Effector memory CD4-positive, alpha-beta T cell (primary cell): ENCODE measurements at regions not wholly inside any gene's neighbourhood (a gene's known extent, or its start where the extent isn't known, plus 50 kb on each side); places are given as distances from the start of the nearest gene placed in this dataset.

ENCODE experiments used
- DNase-seq, 3 donors: peaks; one replicate each; pipeline ENCODE4 v3.0.0-alpha.2; 2020
- H3K27ac ChIP-seq: 2 replicates; pipeline ENCODE4 v1.7.0; 2013; ENCODE audit warnings: mild to moderate bottlenecking, low read length, moderate library complexity; ENCODE audit not compliant: insufficient read depth, poor library complexity, severe bottlenecking
- H3K27me3 ChIP-seq: replicated peaks from 2 replicates; pipeline ENCODE4 v1.7.0; 2013; ENCODE audit warnings: mild to moderate bottlenecking, low read length; ENCODE audit not compliant: insufficient read depth, control insufficient read depth, poor library complexity, severe bottlenecking
- H3K36me3 ChIP-seq: 2 replicates; pipeline ENCODE4 v1.7.0; 2013; ENCODE audit warnings: mild to moderate bottlenecking, low read length, moderate library complexity; ENCODE audit not compliant: control insufficient read depth, insufficient read depth
- H3K4me1 ChIP-seq: 2 replicates; pipeline ENCODE4 v1.7.0; 2013; ENCODE audit warnings: low read length, mild to moderate bottlenecking; ENCODE audit not compliant: control insufficient read depth, insufficient read depth, poor library complexity, severe bottlenecking
- H3K4me3 ChIP-seq: 2 replicates; pipeline ENCODE4 v1.7.0; 2013; ENCODE audit warnings: low read length, low read depth, mild to moderate bottlenecking; ENCODE audit not compliant: insufficient read depth, poor library complexity, severe bottlenecking
- H3K9me3 ChIP-seq: 2 replicates; pipeline ENCODE4 v1.7.0; 2013; ENCODE audit warnings: mild to moderate bottlenecking, low read length, moderate library complexity; ENCODE audit not compliant: control insufficient read depth

DNA sequence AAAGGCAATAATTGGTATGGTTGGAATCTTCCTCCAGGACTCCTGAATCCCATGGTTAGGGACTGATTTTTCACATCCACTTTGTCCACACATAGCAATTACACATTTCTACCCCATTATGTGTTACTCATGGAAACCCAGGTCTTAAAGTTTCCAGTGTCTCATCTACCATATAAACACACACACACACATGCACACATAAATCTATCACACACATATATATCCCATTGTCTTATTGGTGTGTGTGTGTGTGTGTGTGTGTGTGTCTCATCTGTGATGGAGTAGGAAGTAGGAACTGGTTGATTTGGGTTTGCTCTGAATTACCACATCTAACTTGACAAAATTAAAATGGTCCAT is 525.4 kb downstream of the FUT8 start:
- Histone ChIP-seq H3K9me3 (no peaks in the 10 kb centered on the region), H3K4me3 (no peak overlapping the region), H3K27me3 (no peaks in the 10 kb centered on the region), H3K27ac (no peak overlapping the region), H3K4me1 (peaks cover 10% of the 10 kb centered on the region), H3K36me3 (no peaks in the 10 kb centered on the region)
- no peak for DNase-seq

DNA sequence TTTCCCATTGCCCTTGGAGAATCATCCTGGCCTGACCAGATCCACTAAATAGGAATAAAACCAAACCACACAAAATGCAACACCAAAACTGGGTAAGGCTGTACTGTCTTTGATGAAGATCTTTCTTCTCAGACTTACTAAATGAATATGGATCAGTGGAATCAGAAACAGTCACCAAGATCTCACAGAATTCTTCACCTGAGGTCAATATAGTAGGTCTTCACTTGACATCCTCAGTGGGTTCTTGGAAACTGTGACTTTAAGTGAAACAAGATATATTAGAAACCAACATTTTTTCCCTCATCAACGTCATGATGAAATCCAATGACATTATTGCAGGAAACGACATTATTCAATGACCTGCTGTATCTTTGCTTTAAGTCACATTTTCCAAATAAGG is 526.2 kb downstream of the FUT8 start:
- peaks cover 10% of the 10 kb centered on the region for H3K4me1 ChIP-seq
- DNase-seq, result no peak
- no peak overlapping the region for H3K4me3 ChIP-seq
- H3K36me3 ChIP-seq, result no peaks in the 10 kb centered on the region
- H3K27ac ChIP-seq, result no peak overlapping the region
- H3K9me3 ChIP-seq, result no peaks in the 10 kb centered on the region
- no peaks in the 10 kb centered on the region for H3K27me3 ChIP-seq

DNA sequence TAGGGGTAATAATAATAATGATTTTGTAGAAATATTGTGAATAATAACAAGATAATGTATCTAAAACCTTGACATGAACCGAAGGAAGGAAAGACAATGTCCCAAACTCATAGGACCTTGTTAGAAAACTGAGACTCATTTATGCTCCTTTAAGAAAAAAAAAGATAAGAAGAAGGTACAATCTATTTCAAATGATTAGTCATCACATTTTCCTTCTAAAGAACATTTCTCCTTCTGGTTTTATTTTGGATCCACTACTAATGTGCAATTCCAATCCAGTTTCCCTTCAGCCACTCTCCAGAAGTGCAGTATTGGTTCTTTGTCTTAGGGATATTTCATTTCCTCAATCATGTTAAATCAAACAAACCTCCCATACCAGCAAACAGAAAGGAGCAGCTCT is 526.7 kb downstream of the FUT8 start:
- Histone ChIP-seq H3K27me3 (no peaks in the 10 kb centered on the region), H3K27ac (no peak overlapping the region), H3K4me1 (peaks cover 10% of the 10 kb centered on the region), H3K4me3 (no peak overlapping the region), H3K9me3 (no peaks in the 10 kb centered on the region), H3K36me3 (no peaks in the 10 kb centered on the region)
- DNase-seq, result no peak

DNA sequence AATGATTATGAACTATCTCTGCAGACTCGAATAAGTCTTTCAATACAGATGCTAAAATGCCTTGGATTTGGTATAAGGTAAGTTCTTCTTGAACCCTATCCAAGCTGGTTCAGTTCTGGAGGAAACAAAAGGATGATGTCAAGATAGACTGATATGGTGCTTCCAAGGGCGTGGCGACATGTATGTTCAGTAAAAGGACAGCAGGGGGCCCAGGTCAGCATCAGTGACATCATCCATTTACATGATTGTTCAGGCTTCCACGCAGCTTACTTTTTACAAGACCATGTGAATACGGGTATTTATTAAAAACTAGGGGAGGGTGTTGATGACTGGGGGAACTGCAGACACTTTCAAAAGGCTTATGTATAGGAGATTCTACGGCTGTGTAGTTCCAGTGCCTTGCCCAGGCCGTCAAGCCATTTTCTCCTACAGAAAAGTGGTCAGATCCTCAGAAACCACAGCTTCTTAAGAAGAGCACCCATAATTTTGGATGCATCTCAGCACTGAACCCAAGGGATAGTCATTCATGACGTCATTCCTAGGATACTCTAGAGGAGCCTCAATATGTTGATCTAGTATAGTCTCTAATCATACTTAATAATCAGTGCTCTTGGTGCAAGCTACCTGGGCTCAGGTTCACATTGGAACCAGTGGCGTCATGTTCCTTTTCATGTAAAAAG is 527.7 kb downstream of the FUT8 start:
- no peak for DNase-seq
- Histone ChIP-seq H3K4me1 (peaks cover 10% of the 10 kb centered on the region), H3K4me3 (no peak overlapping the region), H3K9me3 (no peaks in the 10 kb centered on the region), H3K36me3 (no peaks in the 10 kb centered on the region), H3K27me3 (no peaks in the 10 kb centered on the region), H3K27ac (no peak overlapping the region)

DNA sequence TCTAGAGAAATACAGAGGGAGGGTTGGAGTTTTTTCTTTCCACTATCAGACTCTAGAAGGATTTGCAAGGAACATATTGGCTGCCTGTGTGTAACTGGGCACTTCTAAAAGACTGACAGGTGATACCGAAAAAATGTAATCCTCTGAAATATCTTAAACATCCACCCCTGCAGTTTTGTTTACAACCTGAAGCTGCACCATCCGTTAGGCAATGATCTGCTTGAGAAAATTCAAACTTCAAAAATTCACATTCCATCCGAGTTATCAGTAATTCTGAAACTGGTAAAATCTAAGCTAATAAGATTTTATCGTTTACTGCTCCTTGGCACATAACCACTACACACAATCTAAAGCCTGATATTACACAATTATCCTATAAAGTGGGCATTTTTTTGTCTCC is 528.6 kb downstream of the FUT8 start:
- no peak for DNase-seq
- Histone ChIP-seq H3K27me3 (no peaks in the 10 kb centered on the region), H3K4me3 (no peak overlapping the region), H3K4me1 (peaks cover 10% of the 10 kb centered on the region), H3K36me3 (no peaks in the 10 kb centered on the region), H3K27ac (no peak overlapping the region), H3K9me3 (no peaks in the 10 kb centered on the region)

DNA sequence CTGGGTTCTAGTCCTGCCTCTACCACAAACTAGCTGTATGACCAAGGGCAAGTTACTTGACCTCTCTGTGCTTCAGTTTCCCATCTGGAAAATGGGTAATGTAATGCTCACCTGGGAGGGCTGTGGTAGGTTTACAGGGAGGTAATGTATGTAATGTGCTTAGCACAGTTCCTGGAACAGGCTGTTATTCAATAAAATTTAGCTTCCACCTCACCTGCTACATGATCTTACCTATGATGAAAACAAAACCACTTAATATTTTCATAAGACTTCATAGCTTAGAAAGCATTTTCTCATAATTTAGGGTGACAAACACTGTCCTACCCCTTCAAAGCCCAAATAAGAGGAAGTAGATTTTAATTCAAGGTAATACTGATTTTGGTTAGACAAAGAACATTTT is 530.6 kb downstream of the FUT8 start:
- Histone ChIP-seq H3K9me3 (no peaks in the 10 kb centered on the region), H3K27ac (no peak overlapping the region), H3K4me3 (no peak overlapping the region)

DNA sequence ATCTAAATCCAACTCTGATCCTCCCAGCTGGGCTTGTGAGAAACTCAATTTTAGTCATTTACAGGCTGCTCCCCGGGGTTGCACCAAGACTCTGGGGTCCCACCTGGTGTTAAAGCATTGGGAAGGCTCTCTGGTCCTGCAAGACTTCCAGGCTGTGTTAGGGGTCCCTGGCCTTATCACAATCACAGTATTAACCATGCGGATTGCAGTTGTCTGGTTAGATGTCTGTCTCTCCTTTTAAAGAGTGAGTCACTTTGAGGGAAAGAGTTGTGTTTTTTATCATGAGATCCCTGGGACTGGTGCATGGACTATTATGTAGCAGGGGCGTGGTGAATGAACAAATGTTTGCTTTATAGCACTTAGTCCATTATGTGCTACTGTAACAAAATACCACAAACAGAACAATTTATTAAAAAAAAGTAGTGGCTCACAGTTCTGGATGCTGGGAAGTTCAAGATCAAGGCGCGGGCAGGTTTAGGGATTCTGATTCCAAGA is 531.4 kb downstream of the FUT8 start:
- H3K27me3 ChIP-seq, result no peaks in the 10 kb centered on the region
- no peak overlapping the region for H3K27ac ChIP-seq
- DNase-seq, result no peak
- H3K36me3 ChIP-seq, result no peaks in the 10 kb centered on the region
- H3K4me1 ChIP-seq, result no peaks in the 10 kb centered on the region
- no peaks in the 10 kb centered on the region for H3K9me3 ChIP-seq
- H3K4me3 ChIP-seq, result no peak overlapping the region

More for the DNA sequence above, 530.6 kb downstream of the FUT8 start:
- DNase-seq, result no peak
- Histone ChIP-seq H3K4me1 (no peaks in the 10 kb centered on the region), H3K27me3 (no peaks in the 10 kb centered on the region), H3K36me3 (no peaks in the 10 kb centered on the region)

DNA sequence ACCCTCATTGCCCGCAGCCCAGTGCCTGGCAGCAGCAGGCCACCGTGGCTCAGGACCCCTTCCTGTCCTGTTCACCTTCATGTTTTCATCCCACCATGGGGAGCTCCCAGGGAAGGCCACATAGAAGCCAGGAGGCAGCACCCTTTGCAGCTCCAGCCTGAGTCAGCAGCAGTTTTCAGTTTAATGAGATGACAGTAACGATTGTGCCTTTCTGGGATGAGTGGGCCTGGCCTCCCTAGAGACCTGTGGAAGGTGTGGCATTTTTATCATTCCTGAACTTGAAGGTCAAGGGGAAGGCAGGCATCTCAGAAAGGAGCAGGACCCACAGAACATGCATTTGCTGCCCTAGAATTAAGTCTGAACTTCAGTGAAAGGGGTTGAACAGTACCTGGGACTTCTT is 532.8 kb downstream of the FUT8 start:
- Histone ChIP-seq H3K36me3 (no peaks in the 10 kb centered on the region), H3K27ac (no peak overlapping the region), H3K27me3 (no peaks in the 10 kb centered on the region), H3K4me1 (peaks cover 13% of the 10 kb centered on the region), H3K4me3 (no peak overlapping the region), H3K9me3 (no peaks in the 10 kb centered on the region)
- no peak for DNase-seq

DNA sequence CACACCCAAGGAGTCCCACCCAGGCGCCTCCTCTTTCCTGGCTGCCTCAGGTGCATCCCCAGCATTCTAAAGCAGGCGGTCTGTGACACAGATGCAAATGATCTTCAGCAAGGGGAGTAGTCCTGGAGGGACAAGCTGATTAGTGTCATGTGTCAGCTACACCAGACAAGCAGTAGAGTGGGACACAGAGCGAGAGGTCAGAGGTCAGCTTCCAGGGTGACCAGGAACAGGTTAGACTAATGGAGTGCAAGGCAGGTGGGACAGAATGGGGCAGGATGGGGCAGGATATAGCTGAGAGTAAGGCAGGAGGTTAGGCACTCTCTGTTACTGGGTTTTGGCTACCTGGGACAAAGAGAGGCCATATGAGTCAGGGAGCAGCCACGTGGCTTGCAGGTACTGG is 534.0 kb downstream of the FUT8 start:
- Histone ChIP-seq H3K27me3 (no peaks in the 10 kb centered on the region), H3K27ac (no peak overlapping the region), H3K4me1 (peaks cover 17% of the 10 kb centered on the region), H3K36me3 (no peaks in the 10 kb centered on the region), H3K4me3 (no peak overlapping the region), H3K9me3 (no peaks in the 10 kb centered on the region)
- no peak for DNase-seq

DNA sequence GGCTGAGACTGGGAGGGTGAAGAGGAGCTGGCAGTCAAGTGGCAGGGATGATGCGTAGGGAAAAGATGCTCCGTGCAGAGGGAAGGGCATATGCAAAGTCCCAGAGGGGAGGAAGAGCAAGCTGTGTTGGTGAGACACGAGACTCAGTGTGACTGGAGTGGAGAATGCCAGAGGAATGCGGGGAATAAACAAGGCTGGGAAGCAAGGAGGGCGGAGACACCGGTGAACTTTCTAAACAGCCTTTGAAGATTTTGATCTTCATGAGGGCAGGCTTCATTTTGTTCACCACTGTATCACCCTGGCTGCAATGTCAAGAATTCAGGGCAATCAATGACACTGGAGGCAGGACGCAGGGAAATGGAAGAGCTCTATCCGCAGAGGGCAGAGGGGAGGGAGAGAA is 535.8 kb downstream of the FUT8 start:
- Histone ChIP-seq H3K27ac (no peak overlapping the region), H3K36me3 (no peaks in the 10 kb centered on the region), H3K9me3 (no peaks in the 10 kb centered on the region), H3K27me3 (no peaks in the 10 kb centered on the region), H3K4me1 (peaks cover 17% of the 10 kb centered on the region), H3K4me3 (no peak overlapping the region)
- no peak for DNase-seq
